Hepatocyte (in vitro differentiated cells): ENCODE measurements at regions not wholly inside any gene's neighbourhood (a gene's known extent, or its start where the extent isn't known, plus 50 kb on each side); places are given as distances from the start of the nearest gene placed in this dataset.

Experiments
- EZH2 ChIP-seq: fragments of 200-600 bp; sonication (generic); IDR thresholded peaks from 2 replicates; pipeline ENCODE4 v1.6.1; 2016; ENCODE audit warnings: antibody characterized with exemption, mild to moderate bottlenecking, borderline replicate concordance
- EZH2phosphoT487 ChIP-seq: fragments of 200-600 bp; sonication (generic); IDR thresholded peaks from one replicate; pipeline ENCODE4 v1.6.1; 2018; ENCODE audit warnings: antibody characterized with exemption, mild to moderate bottlenecking, low read depth, moderate library complexity; ENCODE audit not compliant: unreplicated experiment, severe bottlenecking
- TF ChIP-seq, protein P1 (sequence below): fragments of 200-600 bp; sonication (generic); IDR thresholded peaks from 2 replicates; pipeline ENCODE4 v1.5.1; 2016; ENCODE audit warnings: antibody characterized with exemption, mild to moderate bottlenecking; ENCODE audit not compliant: poor library complexity

DNA sequence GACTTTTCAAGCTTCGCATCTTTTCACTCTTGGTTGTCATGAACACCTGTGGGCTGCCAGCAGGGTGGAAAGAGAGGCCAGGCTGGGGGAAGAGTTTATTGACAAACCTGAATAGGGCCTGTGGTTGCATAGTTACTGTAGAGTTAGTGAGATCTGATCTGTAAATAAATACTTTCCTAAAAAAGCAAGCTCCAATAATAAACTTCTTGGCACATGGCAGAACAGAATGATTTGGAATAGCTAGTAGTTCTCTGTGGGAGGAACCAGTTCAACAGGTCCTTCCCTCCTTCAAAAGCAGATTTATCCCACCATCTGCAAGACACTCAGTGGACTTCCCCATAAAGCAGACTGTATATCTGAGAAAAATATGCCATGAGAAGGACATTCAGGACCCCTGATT, 445.0 kb downstream of the HACE1 start:
- TF ChIP-seq, protein P1, sequence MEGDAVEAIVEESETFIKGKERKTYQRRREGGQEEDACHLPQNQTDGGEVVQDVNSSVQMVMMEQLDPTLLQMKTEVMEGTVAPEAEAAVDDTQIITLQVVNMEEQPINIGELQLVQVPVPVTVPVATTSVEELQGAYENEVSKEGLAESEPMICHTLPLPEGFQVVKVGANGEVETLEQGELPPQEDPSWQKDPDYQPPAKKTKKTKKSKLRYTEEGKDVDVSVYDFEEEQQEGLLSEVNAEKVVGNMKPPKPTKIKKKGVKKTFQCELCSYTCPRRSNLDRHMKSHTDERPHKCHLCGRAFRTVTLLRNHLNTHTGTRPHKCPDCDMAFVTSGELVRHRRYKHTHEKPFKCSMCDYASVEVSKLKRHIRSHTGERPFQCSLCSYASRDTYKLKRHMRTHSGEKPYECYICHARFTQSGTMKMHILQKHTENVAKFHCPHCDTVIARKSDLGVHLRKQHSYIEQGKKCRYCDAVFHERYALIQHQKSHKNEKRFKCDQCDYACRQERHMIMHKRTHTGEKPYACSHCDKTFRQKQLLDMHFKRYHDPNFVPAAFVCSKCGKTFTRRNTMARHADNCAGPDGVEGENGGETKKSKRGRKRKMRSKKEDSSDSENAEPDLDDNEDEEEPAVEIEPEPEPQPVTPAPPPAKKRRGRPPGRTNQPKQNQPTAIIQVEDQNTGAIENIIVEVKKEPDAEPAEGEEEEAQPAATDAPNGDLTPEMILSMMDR = no peak
- TF ChIP-seq EZH2phosphoT487 (no peak), EZH2 (no peak)
